Spleen (tissue), 11 donors: ENCODE measurements at regions not wholly inside any gene's neighbourhood (a gene's known extent, or its start where the extent isn't known, plus 50 kb on each side); places are given as distances from the start of the nearest gene placed in this dataset.

Experiments
- DNase-seq: peaks from one replicate; pipeline ENCODE4 v3.0.0-alpha.2; 2020
- H3K27ac ChIP-seq, 8 donors: fragments of 200-600 bp; sonication (generic) in 7 of 8; 1 replicate in 4 of 8; 2 replicates in 4 of 8; pipeline versions ENCODE4 v1.5.0 to v1.8.0; 2016 to 2021; ENCODE audit warnings: inconsistent platforms in 4 of 8, mild to moderate bottlenecking in 4 of 8, moderate library complexity in 1 of 8
- H3K27me3 ChIP-seq, 7 donors: fragments of 200-600 bp; sonication (generic) in 6 of 7; replicated peaks in 1 of 7; 1 replicate in 4 of 7; 2 replicates in 3 of 7; pipeline versions ENCODE4 v1.5.0 to v1.8.0; 2016 to 2021; ENCODE audit warnings: inconsistent platforms in 3 of 7, mild to moderate bottlenecking in 1 of 7
- H3K36me3 ChIP-seq, 6 donors: fragments of 200-600 bp; sonication (generic) in 5 of 6; 1 replicate in 4 of 6; 2 replicates in 2 of 6; pipeline versions ENCODE4 v1.5.0 to v1.8.0; 2016 to 2021; ENCODE audit warnings: inconsistent platforms in 2 of 6
- H3K4me1 ChIP-seq, 6 donors: fragments of 200-600 bp; sonication (generic) in 5 of 6; 1 replicate in 3 of 6; 2 replicates in 3 of 6; pipeline versions ENCODE4 v1.5.0 to v1.8.0; 2016 to 2021; ENCODE audit warnings: inconsistent platforms in 3 of 6
- H3K4me3 ChIP-seq, 8 donors: fragments of 200-600 bp; sonication (generic) in 7 of 8; 1 replicate in 4 of 8; 2 replicates in 4 of 8; pipeline versions ENCODE4 v1.5.0 to v1.8.0; 2016 to 2021; ENCODE audit warnings: inconsistent platforms in 4 of 8, mild to moderate bottlenecking in 4 of 8, moderate library complexity in 2 of 8
- H3K9me3 ChIP-seq, 8 donors: fragments of 200-600 bp; sonication (generic) in 7 of 8; 1 replicate in 4 of 8; 2 replicates in 4 of 8; pipeline versions ENCODE4 v1.5.0 to v1.8.0; 2016 to 2021; ENCODE audit warnings: inconsistent platforms in 4 of 8
- CTCF ChIP-seq, 11 experiments: fragments of 200-600 bp in 7 of 11; fragments of 450-650 bp in 4 of 11; sonication (generic) in 4 of 11; IDR thresholded peaks in 8 of 11; conservative IDR thresholded peaks in 3 of 11; 1 replicate in 7 of 11; 2 replicates in 4 of 11; pipeline versions ENCODE4 v1.4.0 to v1.8.0; 2016 to 2021; ENCODE audit warnings: antibody characterized with exemption in 11 of 11, inconsistent platforms in 4 of 11, mild to moderate bottlenecking in 1 of 11
- POLR2A ChIP-seq, 3 donors: fragments of 450-650 bp; IDR thresholded peaks; one replicate each; pipeline ENCODE4 v1.5.1; 2017; ENCODE audit warnings: antibody characterized with exemption in 3 of 3, mild to moderate bottlenecking in 1 of 3
- POLR2AphosphoS5 ChIP-seq, 3 donors: sonication (generic); formaldehyde crosslinking; IDR thresholded peaks; one replicate each; pipeline ENCODE4 v1.5.1; 2017; ENCODE audit warnings: antibody characterized with exemption in 3 of 3
- WGBS, 5 donors: extraction: QIAGEN DNeasy Blood & Tissue Kit in 3 of 5; methylation state at CpG; one replicate each; pipeline versions ENCODE4 v1.1.5 to v1.1.7; 2013 to 2018; 5-methylcytosine and 5-hydroxymethylcytosine counted together
- intact Hi-C: fragments of 100-400 bp; cut with DNase I; formaldehyde crosslinking; loops from one replicate; pipeline ENCODE4 v1.15.0; 2023; ENCODE audit warnings: low total_unique reads
- donor health status: healthy with polysubstance abuse.
- donor health status: DM: no; HTN: no; CAD: no; lungs with moderate emphysema.
- donor health status: DM: no; HTN: no; CAD: no.
- donor health status: Bipolar disorder and iron deficiency.
- donor health status: healthy.
- donor health status: DM: no; HTN: no; CAD: no.
- donor health status: DM: yes; HTN: yes; CAD: no.

- H3K9me3 ChIP-seq = no peaks in the 10 kb centered on the region
- H3K27ac ChIP-seq = no peak overlapping the region
- TF ChIP-seq CTCF (IDR thresholded peaks at IDR 0.05 in 8 of 11, conservative IDR thresholded peaks at IDR 0.05 in 3 of 11) (no peak), POLR2A (IDR thresholded peaks at IDR 0.05) (no peak), POLR2AphosphoS5 (IDR thresholded peaks at IDR 0.05) (no peak)
- no peak overlapping the region for H3K4me3 ChIP-seq
- H3K4me1 ChIP-seq = peaks cover 0 to 9% (median 0%) of the 10 kb centered on the region in 6 donors
- no peak for DNase-seq
- 68 to 87% (median 81%) methylated on average over 2 of the region's 2 CpGs for WGBS, 5 donors
- no peaks in the 10 kb centered on the region for H3K27me3 ChIP-seq
- intact Hi-C loops = no loop called here
- no peaks in the 10 kb centered on the region for H3K36me3 ChIP-seq
Observed at GRCh38 chr11:103585401-103585800, 451.0 kb upstream of the DDI1 start.

- H3K36me3 ChIP-seq = no peaks in the 10 kb centered on the region
- 74 to 91% (median 76%) methylated on average over 5 of the region's 5 CpGs for WGBS, 5 donors
- no peak for DNase-seq
- H3K9me3 ChIP-seq = no peaks in the 10 kb centered on the region
- intact Hi-C loops = no loop called here
- TF ChIP-seq POLR2A (IDR thresholded peaks at IDR 0.05) (no peak), CTCF (IDR thresholded peaks at IDR 0.05 in 8 of 11, conservative IDR thresholded peaks at IDR 0.05 in 3 of 11) (no peak), POLR2AphosphoS5 (IDR thresholded peaks at IDR 0.05) (no peak)
- no peak overlapping the region for H3K4me3 ChIP-seq
- H3K27ac ChIP-seq = no peak overlapping the region
- H3K4me1 ChIP-seq = peaks cover 0 to 9% (median 0%) of the 10 kb centered on the region in 6 donors
- H3K27me3 ChIP-seq = no peaks in the 10 kb centered on the region
Observed at GRCh38 chr11:103585911-103586310, 450.5 kb upstream of the DDI1 start.

- Histone ChIP-seq H3K4me1 (peaks cover 0 to 9% (median 0%) of the 10 kb centered on the region in 6 donors), H3K9me3 (no peaks in the 10 kb centered on the region), H3K27ac (no peak overlapping the region), H3K36me3 (no peaks in the 10 kb centered on the region), H3K4me3 (no peak overlapping the region), H3K27me3 (no peaks in the 10 kb centered on the region)
- intact Hi-C loops = no loop called here
- TF ChIP-seq POLR2A (IDR thresholded peaks at IDR 0.05) (no peak), POLR2AphosphoS5 (IDR thresholded peaks at IDR 0.05) (no peak), CTCF (IDR thresholded peaks at IDR 0.05 in 8 of 11, conservative IDR thresholded peaks at IDR 0.05 in 3 of 11) (no peak)
- no peak for DNase-seq
- 77 to 100% (median 93%) methylated on average over 1 of the region's 1 CpG for WGBS, 5 donors
Observed at GRCh38 chr11:103586756-103587155, 449.7 kb upstream of the DDI1 start.

GRCh38 chr11:103587901-103588788, 448.3 kb upstream of the DDI1 start:
- H3K4me3 ChIP-seq = no peak overlapping the region
- 53 to 76% (median 62%) methylated on average over 4 of the region's 4 CpGs for WGBS, 5 donors
- peak overlapping the region in 1 of 8 donors; percentile 6 for H3K27ac ChIP-seq
- no peaks in the 10 kb centered on the region for H3K27me3 ChIP-seq
- no peaks in the 10 kb centered on the region for H3K9me3 ChIP-seq
- H3K4me1 ChIP-seq = peaks cover 0 to 9% (median 0%) of the 10 kb centered on the region in 6 donors
- DNase-seq = no peak
- TF ChIP-seq POLR2A (IDR thresholded peaks at IDR 0.05) (no peak), POLR2AphosphoS5 (IDR thresholded peaks at IDR 0.05) (no peak), CTCF (IDR thresholded peaks at IDR 0.05 in 8 of 11, conservative IDR thresholded peaks at IDR 0.05 in 3 of 11) (no peak)
- intact Hi-C loops = no loop called here
- no peaks in the 10 kb centered on the region for H3K36me3 ChIP-seq
